CD14-positive monocyte (primary cell): ENCODE measurements at regions not wholly inside any gene's neighbourhood (a gene's known extent, or its start where the extent isn't known, plus 50 kb on each side); places are given as distances from the start of the nearest gene placed in this dataset.
"Not testable (repeated sequence)": the region's sequence is repeated elsewhere in the genome, so short reads cannot be mapped to it uniquely, and the experiment has no call there.

Experiments used
- DNase-seq, 3 donors: peaks; one replicate each; pipeline ENCODE4 v3.0.0-alpha.2; 2011 to 2022
- H2AFZ ChIP-seq: 2 replicates; pipeline ENCODE4 v1.6.0; 2012; ENCODE audit warnings: mild to moderate bottlenecking, low read depth, low read length, inconsistent platforms; ENCODE audit not compliant: insufficient read depth, poor library complexity, severe bottlenecking
- H3K27ac ChIP-seq, 2 donors: 1 replicate in 1 of 2; 2 replicates in 1 of 2; pipeline ENCODE4 v1.5.1; 2012 to 2013; ENCODE audit warnings: low read length in 2 of 2, control low read depth in 1 of 2, inconsistent platforms in 1 of 2, low read depth in 1 of 2, mild to moderate bottlenecking in 1 of 2
- H3K27me3 ChIP-seq, 2 donors: one replicate each; pipeline versions ENCODE4 v1.6.0 to v1.6.1; 2011 to 2013; ENCODE audit warnings: low read length in 2 of 2; ENCODE audit not compliant: control insufficient read depth in 2 of 2, insufficient read depth in 2 of 2
- H3K36me3 ChIP-seq, 2 donors: replicated peaks in 1 of 2; 1 replicate in 1 of 2; 2 replicates in 1 of 2; pipeline versions ENCODE4 v1.5.1 to v1.6.1; 2012 to 2013; ENCODE audit warnings: low read length in 2 of 2, control low read depth in 1 of 2, inconsistent platforms in 1 of 2, mild to moderate bottlenecking in 1 of 2; ENCODE audit not compliant: insufficient read depth in 2 of 2, control insufficient read depth in 1 of 2
- H3K4me1 ChIP-seq, 2 donors: 1 replicate in 1 of 2; 2 replicates in 1 of 2; pipeline versions ENCODE4 v1.5.1 to v1.6.1; 2012 to 2013; ENCODE audit warnings: low read length in 2 of 2, control low read depth in 1 of 2, inconsistent platforms in 1 of 2, mild to moderate bottlenecking in 1 of 2, moderate library complexity in 1 of 2; ENCODE audit not compliant: insufficient read depth in 2 of 2, control insufficient read depth in 1 of 2
- H3K4me2 ChIP-seq: replicated peaks from 2 replicates; pipeline ENCODE3; 2012; ENCODE audit warnings: low read length, moderate library complexity, mild to moderate bottlenecking; ENCODE audit not compliant: poor library complexity, severe bottlenecking; ENCODE audit errors: extremely low read depth
- H3K4me3 ChIP-seq, 3 experiments: fragments of 200-600 bp in 1 of 3; sonication (generic) in 1 of 3; replicated peaks in 1 of 3; 1 replicate in 2 of 3; 2 replicates in 1 of 3; pipeline ENCODE4 v1.5.1; 2011 to 2013; ENCODE audit warnings: low read length in 3 of 3, mild to moderate bottlenecking in 3 of 3, control low read depth in 2 of 3, low read depth in 2 of 3, inconsistent platforms in 1 of 3, moderate library complexity in 1 of 3
- H3K79me2 ChIP-seq: 2 replicates; pipeline ENCODE4 v1.6.0; 2012; ENCODE audit warnings: mild to moderate bottlenecking, control low read depth, inconsistent platforms, low read length, moderate library complexity; ENCODE audit not compliant: insufficient read depth
- H3K9ac ChIP-seq: 2 replicates; pipeline ENCODE4 v1.6.0; 2017; ENCODE audit warnings: low read length, mild to moderate bottlenecking; ENCODE audit not compliant: insufficient read depth, poor library complexity, severe bottlenecking
- H3K9me3 ChIP-seq, 2 donors: replicated peaks in 1 of 2; 1 replicate in 1 of 2; 2 replicates in 1 of 2; pipeline versions ENCODE4 v1.5.1 to v1.6.1; 2012 to 2013; ENCODE audit warnings: low read length in 2 of 2, control low read depth in 1 of 2; ENCODE audit not compliant: control insufficient read depth in 1 of 2, insufficient read depth in 1 of 2
- H4K20me1 ChIP-seq: 2 replicates; pipeline ENCODE4 v1.6.0; 2012; ENCODE audit warnings: mild to moderate bottlenecking, low read length, control low read depth, moderate library complexity; ENCODE audit not compliant: insufficient read depth
- H3K27ac Mint-ChIP-seq, 7 donors: one replicate each; pipeline ENCODE4 v1.8.0; 2020; ENCODE audit warnings: mild to moderate bottlenecking in 7 of 7, mixed read lengths in 7 of 7, moderate library complexity in 6 of 7, inconsistent platforms in 2 of 7
- H3K27me3 Mint-ChIP-seq, 3 donors: one replicate each; pipeline ENCODE4 v1.8.0; 2021 to 2022; ENCODE audit warnings: low read depth in 3 of 3, mild to moderate bottlenecking in 3 of 3, mixed read lengths in 3 of 3, moderate library complexity in 3 of 3, inconsistent platforms in 1 of 3
- H3K36me3 Mint-ChIP-seq, 2 donors: one replicate each; pipeline ENCODE4 v1.8.0; 2020; ENCODE audit warnings: mixed read lengths in 2 of 2, inconsistent platforms in 1 of 2, mild to moderate bottlenecking in 1 of 2
- H3K4me1 Mint-ChIP-seq: one replicate; pipeline ENCODE4 v1.8.0; 2020; ENCODE audit warnings: mild to moderate bottlenecking, mixed read lengths
- H3K4me3 Mint-ChIP-seq, 2 donors: one replicate each; pipeline ENCODE4 v1.8.0; 2020; ENCODE audit warnings: mild to moderate bottlenecking in 2 of 2, mixed read lengths in 2 of 2, moderate library complexity in 1 of 2
- H3K9me3 Mint-ChIP-seq, 7 donors: one replicate each; pipeline ENCODE4 v1.8.0; 2020 to 2022; ENCODE audit warnings: mixed read lengths in 7 of 7, mild to moderate bottlenecking in 6 of 7, moderate library complexity in 6 of 7, inconsistent platforms in 2 of 7
- CTCF ChIP-seq: fragments of 200-600 bp; IDR thresholded peaks from one replicate; pipeline ENCODE4 v1.8.0; 2022; ENCODE audit warnings: antibody characterized with exemption, mild to moderate bottlenecking
- WGBS: methylation state at CpG from one replicate; pipeline ENCODE4 v1.1.5; 2013; ENCODE audit warnings: missing lambda C conversion rate; ENCODE audit not compliant: insufficient coverage; 5-methylcytosine and 5-hydroxymethylcytosine counted together
- intact Hi-C, 2 donors: fragments of 100-400 bp; cut with micrococcal nuclease; formaldehyde crosslinking; loops; one replicate each; pipeline versions ENCODE4 v1.15.0 to v1.15.1; 2023

- Histone ChIP-seq H3K27ac (no peak overlapping the region), H2AFZ (no peak overlapping the region), H3K36me3 (no peaks in the 10 kb centered on the region), H3K27me3 (no peaks in the 10 kb centered on the region), H4K20me1 (no peaks in the 10 kb centered on the region), H3K4me1 (no peaks in the 10 kb centered on the region), H3K9me3 (no peaks in the 10 kb centered on the region), H3K4me3 (no peak overlapping the region), H3K4me2 (no peak overlapping the region), H3K79me2 (no peaks in the 10 kb centered on the region), H3K9ac (no peak overlapping the region)
- H3K27me3 Mint-ChIP-seq = no peaks in the 10 kb centered on the region
- H3K27ac Mint-ChIP-seq = no peak overlapping the region
- H3K9me3 Mint-ChIP-seq = peaks cover 0 to 3% (median 0%) of the 10 kb centered on the region in 7 donors
- H3K4me1 Mint-ChIP-seq = no peaks in the 10 kb centered on the region
- no peak for TF ChIP-seq CTCF
- H3K36me3 Mint-ChIP-seq = no peaks in the 10 kb centered on the region
- H3K4me3 Mint-ChIP-seq = no peak overlapping the region
- intact Hi-C loops = no loop called here
- no CpG with 5 or more reads among the region's 4 CpGs for WGBS
- no peak for DNase-seq
Measured at GRCh38 chr4:43607827-43608461, 715.4 kb downstream of the GRXCR1 start.

- no peaks in the 10 kb centered on the region for H3K36me3 Mint-ChIP-seq
- Histone ChIP-seq H3K9ac (no peak overlapping the region), H2AFZ (no peak overlapping the region), H3K36me3 (no peaks in the 10 kb centered on the region), H4K20me1 (no peaks in the 10 kb centered on the region), H3K4me2 (no peak overlapping the region), H3K79me2 (no peaks in the 10 kb centered on the region), H3K4me3 (no peak overlapping the region), H3K27ac (no peak overlapping the region), H3K27me3 (no peaks in the 10 kb centered on the region), H3K4me1 (no peaks in the 10 kb centered on the region), H3K9me3 (peaks cover 7 to 12% of the 10 kb centered on the region in 2 donors)
- DNase-seq = no peak
- intact Hi-C loops = no loop called here
- H3K9me3 Mint-ChIP-seq = peaks cover 0 to 16% (median 12%) of the 10 kb centered on the region in 7 donors
- no peak overlapping the region for H3K27ac Mint-ChIP-seq
- H3K4me1 Mint-ChIP-seq = no peaks in the 10 kb centered on the region
- H3K4me3 Mint-ChIP-seq = no peak overlapping the region
- no peak for TF ChIP-seq CTCF
- no peaks in the 10 kb centered on the region for H3K27me3 Mint-ChIP-seq
Measured at GRCh38 chr4:43619219-43619618, 726.7 kb downstream of the GRXCR1 start.

- H3K79me2 ChIP-seq, H3K36me3 ChIP-seq, H3K4me2 ChIP-seq, H3K4me3 ChIP-seq, intact Hi-C loops, H3K27ac ChIP-seq, H3K27me3 ChIP-seq, H3K4me1 Mint-ChIP-seq, H2AFZ ChIP-seq, H3K4me3 Mint-ChIP-seq, DNase-seq, H3K9ac ChIP-seq, H3K27me3 Mint-ChIP-seq, H3K4me1 ChIP-seq, H3K36me3 Mint-ChIP-seq, H3K27ac Mint-ChIP-seq, H4K20me1 ChIP-seq: not testable (repeated sequence)
- 83% methylated on average over 1 of the region's 4 CpGs for WGBS
- H3K9me3 ChIP-seq = peaks cover 7 to 11% of the 10 kb centered on the region in 2 donors
- H3K9me3 Mint-ChIP-seq = peaks cover 3 to 18% (median 7%) of the 10 kb centered on the region in 7 donors
Measured at GRCh38 chr4:43637893-43638292, 745.4 kb downstream of the GRXCR1 start.
